ENCODE measurements at regions not wholly inside any gene's neighbourhood (a gene's known extent, or its start where the extent isn't known, plus 50 kb on each side); places are given as distances from the start of the nearest gene placed in this dataset.

GRCh38 chr2:81624825-81625224 lies 1320.3 kb upstream of the LRRTM1 start (continued):
- TF ChIP-seq ZBTB40 (IDR thresholded peaks at IDR 0.05) (no peak), ZBTB40 (CRISPR knock-in tag; IDR thresholded peaks at IDR 0.05) (no peak), CCAR2 (IDR thresholded peaks at IDR 0.05; ENCODE audit: low read depth, low read length) (no peak), ZKSCAN1 (IDR thresholded peaks at IDR 0.05; ENCODE audit: low read depth, low read length) (no peak)
